Iris pigment epithelial cell (primary cell): ENCODE measurements at regions not wholly inside any gene's neighbourhood (a gene's known extent, or its start where the extent isn't known, plus 50 kb on each side); places are given as distances from the start of the nearest gene placed in this dataset.

Source experiments
- DNase-seq: peaks from one replicate; pipeline ENCODE4 v3.0.0-alpha.2; 2011; ENCODE audit warnings: low read depth

GRCh38 chr1:5379176-5379759, 613.0 kb downstream of the NPHP4 start:
- no peak for DNase-seq

GRCh38 chr1:5376538-5377247, 615.5 kb downstream of the NPHP4 start:
- no peak for DNase-seq

GRCh38 chr1:5375481-5375880, 616.7 kb downstream of the NPHP4 start:
- no peak for DNase-seq

GRCh38 chr1:5374192-5374591, 618.0 kb downstream of the NPHP4 start:
- DNase-seq: no peak

GRCh38 chr1:5373281-5373680, 618.9 kb downstream of the NPHP4 start:
- no peak for DNase-seq

- DNase-seq: no peak
Measured at GRCh38 chr1:5371270-5371669, 621.0 kb downstream of the NPHP4 start.

GRCh38 chr1:5370311-5370710, 621.9 kb downstream of the NPHP4 start:
- DNase-seq: no peak

GRCh38 chr1:5369223-5369622, 623.0 kb downstream of the NPHP4 start:
- no peak for DNase-seq

GRCh38 chr1:5368201-5368600, 624.0 kb downstream of the NPHP4 start:
- DNase-seq: no peak

GRCh38 chr1:5367306-5367705, 624.9 kb downstream of the NPHP4 start:
- no peak for DNase-seq

GRCh38 chr1:5365751-5366150, 626.5 kb downstream of the NPHP4 start:
- DNase-seq: no peak

- no peak for DNase-seq
Measured at GRCh38 chr1:5364591-5364990, 627.6 kb downstream of the NPHP4 start.

GRCh38 chr1:5354681-5355080, 637.5 kb downstream of the NPHP4 start:
- DNase-seq: no peak

GRCh38 chr1:5351366-5351765, 640.9 kb downstream of the NPHP4 start:
- no peak for DNase-seq

- no peak for DNase-seq
Measured at GRCh38 chr1:5349526-5349925, 642.7 kb downstream of the NPHP4 start.

- no peak for DNase-seq
Measured at GRCh38 chr1:5348732-5349465, 643.3 kb downstream of the NPHP4 start.

- DNase-seq: no peak
Measured at GRCh38 chr1:5347726-5348125, 644.5 kb downstream of the NPHP4 start.

- no peak for DNase-seq
Measured at GRCh38 chr1:5345556-5345955, 646.7 kb downstream of the NPHP4 start.

GRCh38 chr1:5343256-5344020, 648.8 kb downstream of the NPHP4 start:
- DNase-seq: no peak

- no peak for DNase-seq
Measured at GRCh38 chr1:5342830-5343229, 649.4 kb downstream of the NPHP4 start.

- no peak for DNase-seq
Measured at GRCh38 chr1:5342172-5342571, 650.1 kb downstream of the NPHP4 start.

GRCh38 chr1:5341471-5341870, 650.8 kb downstream of the NPHP4 start:
- DNase-seq: no peak
